ENCODE measurements at regions not wholly inside any gene's neighbourhood (a gene's known extent, or its start where the extent isn't known, plus 50 kb on each side); places are given as distances from the start of the nearest gene placed in this dataset.

DNA sequence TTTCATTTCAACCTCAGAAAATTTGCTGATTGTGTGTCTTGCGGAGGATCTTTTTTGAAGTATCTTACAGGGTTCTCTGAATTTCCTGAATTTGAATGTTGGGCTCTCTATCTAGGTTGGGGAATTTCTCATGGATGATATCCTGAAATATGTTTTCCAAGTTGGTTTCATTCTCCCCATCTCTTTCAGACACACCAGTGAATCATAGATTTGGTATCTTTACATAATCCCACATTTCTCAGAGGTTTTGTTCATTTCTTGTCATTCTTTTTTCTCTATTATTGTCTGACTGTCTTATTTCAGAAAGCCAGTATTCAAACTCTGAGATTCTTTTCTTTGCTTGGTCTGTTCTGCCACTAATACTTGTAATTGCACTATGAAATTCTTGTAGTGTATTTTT lies 456.9 kb downstream of the PRELID2 start:
- H3K9ac ChIP-seq, result no peak overlapping the region
- H3K9me3 ChIP-seq (ENCODE audit: control insufficient read depth, low read length), result no peaks in the 10 kb centered on the region
- no peaks in the 10 kb centered on the region for H3K4me1 ChIP-seq
- no peaks in the 10 kb centered on the region for H3K27me3 ChIP-seq (ENCODE audit: control insufficient read depth, insufficient read depth, low read length)
- H2AFZ ChIP-seq, result no peak overlapping the region
- H3K27ac ChIP-seq, result no peak overlapping the region
- H3K36me3 ChIP-seq (ENCODE audit: control insufficient read depth, insufficient read depth, low read length), result no peaks in the 10 kb centered on the region
- no peak overlapping the region for H3K4me2 ChIP-seq (ENCODE audit: low read length)
- no peak overlapping the region for H3K4me3 ChIP-seq (ENCODE audit: low read depth, low read length)
- TF ChIP-seq CTCF (IDR thresholded peaks at IDR 0.05), result no peak
- H3K79me2 ChIP-seq, result no peaks in the 10 kb centered on the region

- no peaks in the 10 kb centered on the region for H3K9me3 ChIP-seq (ENCODE audit: control insufficient read depth, low read length)
These were observed 459.6 kb downstream of the PRELID2 start for GRCh38 chr5:145375521-145375920.

DNA sequence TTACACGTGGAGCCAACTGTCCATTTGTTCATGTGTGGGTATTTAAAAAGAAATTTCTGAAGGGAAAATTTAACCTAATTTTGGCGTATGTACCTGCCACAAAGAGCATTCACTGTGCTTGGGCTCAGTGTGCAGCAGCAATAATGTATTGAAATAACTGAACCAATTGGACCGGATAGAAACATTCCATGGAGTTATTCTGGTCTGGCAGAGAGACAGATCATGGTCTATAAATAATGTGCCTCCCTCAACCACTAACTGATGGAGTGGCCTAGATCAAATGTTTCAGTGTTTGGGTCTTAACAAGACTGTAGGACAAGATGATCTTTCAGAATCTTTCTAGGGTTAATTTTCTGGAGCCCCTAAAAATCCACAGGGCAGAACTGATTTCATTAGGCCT lies 469.7 kb downstream of the PRELID2 start:
- no peak overlapping the region for H3K4me2 ChIP-seq (ENCODE audit: low read length)
- H3K36me3 ChIP-seq (ENCODE audit: control insufficient read depth, insufficient read depth, low read length), result no peaks in the 10 kb centered on the region
- no peak for TF ChIP-seq CTCF (IDR thresholded peaks at IDR 0.05)
- no peak overlapping the region for H3K4me3 ChIP-seq (ENCODE audit: low read depth, low read length)
- no peaks in the 10 kb centered on the region for H3K4me1 ChIP-seq
- H3K27me3 ChIP-seq (ENCODE audit: control insufficient read depth, insufficient read depth, low read length), result no peaks in the 10 kb centered on the region
- no peaks in the 10 kb centered on the region for H3K79me2 ChIP-seq
- H3K9ac ChIP-seq, result no peak overlapping the region
- no peak overlapping the region for H3K27ac ChIP-seq
- H3K9me3 ChIP-seq (ENCODE audit: control insufficient read depth, low read length), result no peaks in the 10 kb centered on the region
- H2AFZ ChIP-seq, result no peak overlapping the region

More at GRCh38 chr5:145375521-145375920, 459.6 kb downstream of the PRELID2 start:
- Histone ChIP-seq H3K9ac (no peak overlapping the region), H3K36me3 (ENCODE audit: control insufficient read depth, insufficient read depth, low read length) (no peaks in the 10 kb centered on the region), H3K27me3 (ENCODE audit: control insufficient read depth, insufficient read depth, low read length) (no peaks in the 10 kb centered on the region), H3K4me3 (ENCODE audit: low read depth, low read length) (no peak overlapping the region), H2AFZ (no peak overlapping the region), H3K4me1 (no peaks in the 10 kb centered on the region), H3K27ac (no peak overlapping the region), H3K4me2 (ENCODE audit: low read length) (no peak overlapping the region), H3K79me2 (no peaks in the 10 kb centered on the region)
- TF ChIP-seq CTCF (IDR thresholded peaks at IDR 0.05), result no peak

GRCh38 chr5:145362266-145362665 lies 472.9 kb downstream of the PRELID2 start:
- Histone ChIP-seq H3K4me1 (no peaks in the 10 kb centered on the region), H3K9me3 (ENCODE audit: control insufficient read depth, low read length) (no peaks in the 10 kb centered on the region), H3K36me3 (ENCODE audit: control insufficient read depth, insufficient read depth, low read length) (no peaks in the 10 kb centered on the region), H3K4me3 (ENCODE audit: low read depth, low read length) (no peak overlapping the region), H3K4me2 (ENCODE audit: low read length) (no peak overlapping the region), H3K27me3 (ENCODE audit: control insufficient read depth, insufficient read depth, low read length) (no peaks in the 10 kb centered on the region), H3K79me2 (no peaks in the 10 kb centered on the region), H3K9ac (no peak overlapping the region), H3K27ac (no peak overlapping the region), H2AFZ (no peak overlapping the region)
- no peak for TF ChIP-seq CTCF (IDR thresholded peaks at IDR 0.05)

DNA sequence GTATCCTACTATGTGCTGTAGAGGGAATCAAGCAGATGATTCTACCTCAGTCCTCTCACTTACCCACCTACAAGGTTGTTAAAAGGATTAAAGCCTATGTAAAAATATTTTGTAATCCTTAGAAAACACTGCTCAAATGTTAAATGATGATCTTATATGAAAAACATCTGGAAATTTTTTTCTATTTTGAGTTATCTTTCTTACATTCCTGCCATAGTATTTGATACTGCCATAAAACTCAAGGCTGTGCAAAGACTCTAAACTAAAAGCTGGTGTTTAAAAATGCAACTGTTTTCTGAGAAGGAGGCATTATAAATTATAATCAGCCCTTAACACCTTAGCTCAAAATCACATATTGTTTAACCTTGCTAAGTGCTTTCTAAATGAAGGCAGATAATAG lies 474.2 kb downstream of the PRELID2 start:
- Histone ChIP-seq H3K9ac (no peak overlapping the region), H2AFZ (no peak overlapping the region), H3K4me2 (ENCODE audit: low read length) (no peak overlapping the region), H3K27ac (no peak overlapping the region), H3K4me3 (ENCODE audit: low read depth, low read length) (no peak overlapping the region), H3K9me3 (ENCODE audit: control insufficient read depth, low read length) (no peaks in the 10 kb centered on the region), H3K4me1 (no peaks in the 10 kb centered on the region), H3K79me2 (no peaks in the 10 kb centered on the region), H3K27me3 (ENCODE audit: control insufficient read depth, insufficient read depth, low read length) (no peaks in the 10 kb centered on the region), H3K36me3 (ENCODE audit: control insufficient read depth, insufficient read depth, low read length) (no peaks in the 10 kb centered on the region)
- no peak for TF ChIP-seq CTCF (IDR thresholded peaks at IDR 0.05)

All from parathyroid adenoma (tissue), 2 donors.